Mesodermal cell (in vitro differentiated cells): ENCODE measurements at regions not wholly inside any gene's neighbourhood (a gene's known extent, or its start where the extent isn't known, plus 50 kb on each side); places are given as distances from the start of the nearest gene placed in this dataset.
"Not testable (repeated sequence)": the region's sequence is repeated elsewhere in the genome, so short reads cannot be mapped to it uniquely, and the experiment has no call there.

Source experiments
- H3K27ac ChIP-seq: 2 replicates; pipeline ENCODE4 v1.7.0; 2013; ENCODE audit warnings: mild to moderate bottlenecking, low read depth, low read length, moderate library complexity; ENCODE audit not compliant: severe bottlenecking
- H3K36me3 ChIP-seq: 2 replicates; pipeline ENCODE4 v1.7.1; 2013; ENCODE audit warnings: mild to moderate bottlenecking, low read length, moderate library complexity; ENCODE audit not compliant: control insufficient read depth, insufficient read depth
- H3K4me1 ChIP-seq: one replicate; pipeline ENCODE4 v1.7.1; 2013; ENCODE audit warnings: mild to moderate bottlenecking, low read length; ENCODE audit not compliant: insufficient read depth, control insufficient read depth, poor library complexity, severe bottlenecking
- H3K4me3 ChIP-seq: 2 replicates; pipeline ENCODE4 v1.7.0; 2013; ENCODE audit warnings: low read length, control low read depth, mild to moderate bottlenecking; ENCODE audit not compliant: insufficient read depth, poor library complexity, severe bottlenecking; ENCODE audit errors: extremely low read depth
- H3K9me3 ChIP-seq: 2 replicates; pipeline ENCODE4 v1.7.1; 2013; ENCODE audit warnings: mild to moderate bottlenecking, low read length, moderate library complexity; ENCODE audit not compliant: control insufficient read depth
- WGBS, 2 experiments: methylation state at CpG; one replicate each; pipeline ENCODE4 v1.1.5; 2013; ENCODE audit warnings: missing lambda C conversion rate in 2 of 2; ENCODE audit not compliant: insufficient coverage in 2 of 2; 5-methylcytosine and 5-hydroxymethylcytosine counted together

DNA sequence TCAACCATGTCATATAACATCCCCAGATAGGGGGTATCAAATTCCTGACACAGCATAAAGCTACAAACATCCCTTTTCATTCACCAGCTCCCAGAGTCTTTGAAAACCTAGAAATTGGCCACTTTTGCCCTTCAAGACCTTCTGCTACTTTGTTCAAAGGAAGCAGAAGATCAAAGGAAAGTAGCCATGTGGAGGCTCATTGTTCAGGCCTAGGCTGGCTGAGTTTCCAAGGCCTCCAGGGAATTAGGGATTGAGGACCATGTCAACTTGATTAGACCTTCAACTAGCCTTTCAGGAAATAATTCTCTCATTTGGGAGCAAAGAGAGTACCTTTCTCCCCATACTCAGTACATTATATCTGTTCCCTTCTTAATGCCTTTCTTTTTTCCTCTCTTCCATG is 66.8 kb upstream of the ATXN3L start:
- no peaks in the 10 kb centered on the region for H3K36me3 ChIP-seq
- no peaks in the 10 kb centered on the region for H3K4me1 ChIP-seq
- H3K4me3 ChIP-seq: no peak overlapping the region
- H3K27ac ChIP-seq: peak overlapping the region; percentile 45
- no peaks in the 10 kb centered on the region for H3K9me3 ChIP-seq

- Histone ChIP-seq H3K9me3 (no peaks in the 10 kb centered on the region), H3K4me1 (no peaks in the 10 kb centered on the region), H3K36me3 (no peaks in the 10 kb centered on the region), H3K4me3 (no peak overlapping the region), H3K27ac (no peak overlapping the region)
- no CpG with 5 or more reads among the region's 3 CpGs for WGBS, 2 experiments
These were observed 66.2 kb upstream of the ATXN3L start for GRCh38 chrX:13386092-13386491.

- Histone ChIP-seq H3K9me3 (no peaks in the 10 kb centered on the region), H3K27ac (no peak overlapping the region), H3K4me3 (no peak overlapping the region), H3K36me3 (no peaks in the 10 kb centered on the region), H3K4me1 (no peaks in the 10 kb centered on the region)
- 80 to 84% methylated on average over 2 to 3 of the region's 5 CpGs for WGBS, 2 experiments
These were observed 64.1 kb upstream of the ATXN3L start for GRCh38 chrX:13383907-13384306.

GRCh38 chrX:13381514-13381913 is 61.7 kb upstream of the ATXN3L start:
- no peaks in the 10 kb centered on the region for H3K4me1 ChIP-seq
- H3K4me3 ChIP-seq: no peak overlapping the region
- H3K9me3 ChIP-seq: no peaks in the 10 kb centered on the region
- no CpG with 5 or more reads among the region's 2 CpGs for WGBS, 2 experiments
- H3K36me3 ChIP-seq: no peaks in the 10 kb centered on the region
- no peak overlapping the region for H3K27ac ChIP-seq

DNA sequence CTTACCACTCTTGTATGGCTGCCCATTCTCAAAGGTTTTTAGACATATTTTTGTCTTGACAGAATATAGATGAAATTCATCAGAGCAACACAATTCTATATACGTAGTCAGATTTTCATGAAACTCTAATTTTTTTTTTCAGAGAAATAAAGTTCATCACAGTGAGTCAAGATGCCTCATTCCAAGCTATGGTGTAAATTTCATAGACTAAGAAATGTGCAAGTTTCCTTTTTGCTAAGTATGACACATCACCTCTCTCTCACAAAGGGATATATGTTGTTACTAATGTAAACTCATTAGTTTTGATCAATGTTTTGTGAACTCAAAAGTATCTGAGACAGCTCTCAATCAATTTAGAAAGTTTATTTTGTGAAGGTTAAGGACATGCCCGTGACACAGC is 60.4 kb upstream of the ATXN3L start:
- no CpG with 5 or more reads among the region's 2 CpGs for WGBS, 2 experiments
- H3K9me3 ChIP-seq: no peaks in the 10 kb centered on the region
- H3K36me3 ChIP-seq: no peaks in the 10 kb centered on the region
- no peak overlapping the region for H3K4me3 ChIP-seq
- H3K27ac ChIP-seq: no peak overlapping the region
- no peaks in the 10 kb centered on the region for H3K4me1 ChIP-seq

GRCh38 chrX:13378562-13379518 is 59.0 kb upstream of the ATXN3L start:
- H3K36me3 ChIP-seq, H3K9me3 ChIP-seq, H3K4me1 ChIP-seq, H3K27ac ChIP-seq, H3K4me3 ChIP-seq: not testable (repeated sequence)
- WGBS, 2 experiments: 87 to 93% methylated on average over 11 to 32 of the region's 60 CpGs

GRCh38 chrX:13377550-13377934 is 57.7 kb upstream of the ATXN3L start:
- H3K4me3 ChIP-seq: no peak overlapping the region
- peaks cover 6% of the 10 kb centered on the region for H3K4me1 ChIP-seq
- H3K36me3 ChIP-seq: no peaks in the 10 kb centered on the region
- 100% methylated on average over 4 of the region's 7 CpGs for WGBS, 2 experiments
- H3K9me3 ChIP-seq: no peaks in the 10 kb centered on the region
- H3K27ac ChIP-seq: no peak overlapping the region

GRCh38 chrX:13376857-13377549 is 57.1 kb upstream of the ATXN3L start:
- Histone ChIP-seq H3K4me3 (no peak overlapping the region), H3K27ac (no peak overlapping the region)
- WGBS, 2 experiments: 57% methylated on average over 1 of the region's 9 CpGs; no CpG with 5 or more reads in 1 of the 2 experiments

GRCh38 chrX:13375596-13375995 is 55.7 kb upstream of the ATXN3L start:
- H3K4me3 ChIP-seq, H3K9me3 ChIP-seq, H3K27ac ChIP-seq, H3K36me3 ChIP-seq: not testable (repeated sequence)
- H3K4me1 ChIP-seq: peaks cover 14% of the 10 kb centered on the region
- WGBS, 2 experiments: 88% methylated on average over 3 of the region's 8 CpGs; no CpG with 5 or more reads in 1 of the 2 experiments

More at GRCh38 chrX:13376857-13377549, 57.1 kb upstream of the ATXN3L start:
- Histone ChIP-seq H3K36me3 (no peaks in the 10 kb centered on the region), H3K9me3 (no peaks in the 10 kb centered on the region), H3K4me1 (peaks cover 9% of the 10 kb centered on the region)

GRCh38 chrX:13374364-13374763 is 54.5 kb upstream of the ATXN3L start:
- no CpG with 5 or more reads among the region's 2 CpGs for WGBS, 2 experiments
- H3K9me3 ChIP-seq: no peaks in the 10 kb centered on the region
- H3K4me1 ChIP-seq: peaks cover 14% of the 10 kb centered on the region
- no peak overlapping the region for H3K27ac ChIP-seq
- H3K4me3 ChIP-seq: no peak overlapping the region
- no peaks in the 10 kb centered on the region for H3K36me3 ChIP-seq
